ENCODE measurements at regions not wholly inside any gene's neighbourhood (a gene's known extent, or its start where the extent isn't known, plus 50 kb on each side); places are given as distances from the start of the nearest gene placed in this dataset.
"Not testable (repeated sequence)": the region's sequence is repeated elsewhere in the genome, so short reads cannot be mapped to it uniquely, and the experiment has no call there.

- Histone ChIP-seq H3K4me1 (peaks cover 56% of the 10 kb centered on the region), H3K27ac (peak overlapping the region; percentile 50)
- H3K27me3 ChIP-seq; intact Hi-C loops (cut with DNase I); H3K36me3 ChIP-seq; DNase-seq (ENCODE audit: extremely low spot score in 2 of 2); H3K4me3 ChIP-seq; H3K9me3 ChIP-seq: not testable (repeated sequence)
- TF ChIP-seq POLR2AphosphoS5 (IDR thresholded peaks at IDR 0.05; ENCODE audit: insufficient read depth in 1 of 2, low read depth in 1 of 2), result peak in 1 of 2 donors; percentile 85
Observed at GRCh38 chr17:45576527-45577307, 86.2 kb upstream of the PLEKHM1 start.

DNA sequence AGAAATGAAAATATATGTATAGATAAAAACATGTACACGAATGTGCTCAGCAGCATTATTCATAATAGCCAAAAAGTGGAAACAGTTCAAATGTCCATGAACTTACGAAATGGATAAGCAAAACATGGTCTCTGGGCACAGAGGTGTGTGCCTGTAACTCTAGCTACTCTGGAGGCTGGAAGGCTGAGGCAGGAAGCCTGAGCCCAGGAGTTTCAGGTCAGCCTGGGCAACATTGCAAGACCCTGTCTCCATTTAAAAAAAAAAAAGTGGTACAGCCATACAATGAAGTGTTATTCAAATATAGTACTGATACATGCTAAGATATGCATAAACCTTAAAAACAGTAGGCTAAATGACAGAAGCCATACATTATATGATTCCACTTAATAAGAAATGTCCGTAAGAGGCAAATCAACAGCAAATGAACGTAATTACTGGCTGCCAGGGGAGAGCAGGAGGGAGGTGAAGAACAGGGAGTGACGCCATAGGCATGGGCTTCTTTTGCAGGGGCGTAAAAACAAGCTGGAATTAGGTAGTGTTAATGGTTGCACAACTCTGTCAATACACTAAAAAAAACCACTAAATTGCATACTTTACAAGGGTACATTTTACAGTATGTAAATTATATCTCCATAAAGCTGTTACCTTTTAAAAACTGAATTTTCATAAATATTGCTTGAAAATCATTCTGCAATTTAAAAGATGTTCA, 87.2 kb upstream of the PLEKHM1 start:
- H3K4me1 ChIP-seq, result peaks cover 63% of the 10 kb centered on the region
- no peaks in the 10 kb centered on the region for H3K9me3 ChIP-seq
- H3K27ac ChIP-seq, result peak overlapping the region; percentile 50
- H3K27me3 ChIP-seq, result no peaks in the 10 kb centered on the region
- no peaks in the 10 kb centered on the region for H3K36me3 ChIP-seq
- H3K4me3 ChIP-seq, result no peak overlapping the region
- intact Hi-C loops (cut with DNase I), result no loop called here
- no peak for TF ChIP-seq CTCF (IDR thresholded peaks at IDR 0.05)
- TF ChIP-seq POLR2A (IDR thresholded peaks at IDR 0.05), result no peak
- TF ChIP-seq POLR2AphosphoS5 (IDR thresholded peaks at IDR 0.05; ENCODE audit: insufficient read depth in 1 of 2, low read depth in 1 of 2), result no peak
- no peak for DNase-seq (ENCODE audit: extremely low spot score in 2 of 2)

- peak overlapping the region; percentile 33 for H3K27ac ChIP-seq
- H3K4me3 ChIP-seq, result no peak overlapping the region
- TF ChIP-seq POLR2AphosphoS5 (IDR thresholded peaks at IDR 0.05; ENCODE audit: insufficient read depth in 1 of 2, low read depth in 1 of 2), result peak in 1 of 2 donors; percentile 48
- no peak for TF ChIP-seq CTCF (IDR thresholded peaks at IDR 0.05)
- TF ChIP-seq POLR2A (IDR thresholded peaks at IDR 0.05), result no peak
- H3K9me3 ChIP-seq, result no peaks in the 10 kb centered on the region
- no peaks in the 10 kb centered on the region for H3K27me3 ChIP-seq
- intact Hi-C loops (cut with DNase I), result no loop called here
- peaks cover 74% of the 10 kb centered on the region for H3K4me1 ChIP-seq
- no peaks in the 10 kb centered on the region for H3K36me3 ChIP-seq
- no peak for DNase-seq (ENCODE audit: extremely low spot score in 2 of 2)
Observed at GRCh38 chr17:45578516-45579455, 88.3 kb upstream of the PLEKHM1 start.

DNA sequence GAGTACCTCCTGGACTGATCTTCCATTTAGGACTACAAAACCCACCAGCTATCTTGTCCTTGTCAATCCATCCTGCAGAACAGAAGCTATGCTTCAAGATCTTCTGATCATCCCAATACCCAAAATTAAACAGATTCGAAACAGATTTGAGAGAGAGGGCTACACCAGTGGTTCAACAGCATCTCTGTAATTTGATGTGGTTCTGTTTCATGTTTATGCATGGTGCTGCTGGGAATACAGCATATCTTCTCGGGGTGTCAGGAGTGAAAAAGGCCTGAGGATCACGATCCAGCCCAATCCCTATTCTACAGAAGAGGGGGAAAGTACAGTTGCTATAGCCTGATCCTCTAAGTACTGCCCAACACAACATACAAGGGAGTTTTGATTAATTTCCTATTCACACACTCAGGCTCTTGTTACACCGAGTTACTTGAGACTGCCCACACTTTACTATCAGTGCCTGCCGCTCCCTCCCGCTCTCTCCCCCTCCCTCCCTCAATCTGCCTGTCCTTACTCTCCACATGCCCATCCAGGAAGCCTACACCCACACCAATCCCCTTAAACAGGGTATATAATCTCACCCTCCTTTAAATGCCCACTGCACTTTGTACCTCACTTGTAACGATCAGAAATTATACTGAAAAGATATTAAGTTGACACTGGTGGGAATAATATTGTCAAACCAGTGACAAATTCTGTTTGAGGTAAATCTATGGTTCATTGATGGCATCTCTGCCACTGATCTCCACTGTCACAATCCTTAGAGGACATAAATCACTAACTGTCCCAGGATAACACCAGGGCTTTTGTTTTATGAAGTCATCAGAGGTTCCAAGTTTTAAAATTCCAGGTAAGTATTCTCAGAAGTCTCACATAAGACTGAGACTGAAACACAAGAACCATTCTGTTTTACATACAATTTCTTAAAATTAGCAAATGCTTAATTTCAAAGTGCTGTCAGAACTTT, 89.3 kb upstream of the PLEKHM1 start:
- no peak for TF ChIP-seq CTCF (IDR thresholded peaks at IDR 0.05)
- peak in 1 of 2 donors; percentile 3 for TF ChIP-seq POLR2AphosphoS5 (IDR thresholded peaks at IDR 0.05; ENCODE audit: insufficient read depth in 1 of 2, low read depth in 1 of 2)
- TF ChIP-seq POLR2A (IDR thresholded peaks at IDR 0.05), result no peak
- H3K27ac ChIP-seq, result peak overlapping the region; percentile 58
- no peaks in the 10 kb centered on the region for H3K27me3 ChIP-seq
- H3K9me3 ChIP-seq, result no peaks in the 10 kb centered on the region
- intact Hi-C loops (cut with DNase I), result no loop called here
- no peak overlapping the region for H3K4me3 ChIP-seq
- no peak for DNase-seq (ENCODE audit: extremely low spot score in 2 of 2)
- no peaks in the 10 kb centered on the region for H3K36me3 ChIP-seq
- H3K4me1 ChIP-seq, result peaks cover 79% of the 10 kb centered on the region

Measured in vagina (tissue), 2 donors.